Colonic mucosa (tissue), 4 donors: ENCODE measurements at regions not wholly inside any gene's neighbourhood (a gene's known extent, or its start where the extent isn't known, plus 50 kb on each side); places are given as distances from the start of the nearest gene placed in this dataset.
"Not testable (repeated sequence)": the region's sequence is repeated elsewhere in the genome, so short reads cannot be mapped to it uniquely, and the experiment has no call there.

ENCODE experiments used
- DNase-seq: peaks from one replicate; pipeline ENCODE4 v3.0.0-alpha.2; 2020
- H3K27ac ChIP-seq: fragments of 200-600 bp; one replicate; pipeline ENCODE4 v1.8.0; 2021
- H3K27me3 ChIP-seq: fragments of 200-600 bp; one replicate; pipeline ENCODE4 v1.8.0; 2021
- H3K36me3 ChIP-seq: fragments of 200-600 bp; one replicate; pipeline ENCODE4 v1.8.0; 2021
- H3K4me1 ChIP-seq: fragments of 200-600 bp; one replicate; pipeline ENCODE4 v1.8.0; 2021; ENCODE audit warnings: mild to moderate bottlenecking
- H3K4me3 ChIP-seq: fragments of 200-600 bp; one replicate; pipeline ENCODE4 v1.8.0; 2021
- H3K9ac ChIP-seq, 2 donors: one replicate each; pipeline ENCODE4 v1.7.0; 2013; ENCODE audit warnings: control low read depth in 2 of 2, low read depth in 2 of 2, low read length in 2 of 2
- H3K9me3 ChIP-seq: fragments of 200-600 bp; one replicate; pipeline ENCODE4 v1.8.0; 2021
- intact Hi-C: fragments of 100-400 bp; cut with DNase I; formaldehyde crosslinking; loops from one replicate; pipeline ENCODE4 v1.14.1; 2022
- donor health status: healthy.
- donor health status: DM: no; HTN: no; CAD: no.
- donor health status: DM: no; HTN: no; CAD: no.

DNA sequence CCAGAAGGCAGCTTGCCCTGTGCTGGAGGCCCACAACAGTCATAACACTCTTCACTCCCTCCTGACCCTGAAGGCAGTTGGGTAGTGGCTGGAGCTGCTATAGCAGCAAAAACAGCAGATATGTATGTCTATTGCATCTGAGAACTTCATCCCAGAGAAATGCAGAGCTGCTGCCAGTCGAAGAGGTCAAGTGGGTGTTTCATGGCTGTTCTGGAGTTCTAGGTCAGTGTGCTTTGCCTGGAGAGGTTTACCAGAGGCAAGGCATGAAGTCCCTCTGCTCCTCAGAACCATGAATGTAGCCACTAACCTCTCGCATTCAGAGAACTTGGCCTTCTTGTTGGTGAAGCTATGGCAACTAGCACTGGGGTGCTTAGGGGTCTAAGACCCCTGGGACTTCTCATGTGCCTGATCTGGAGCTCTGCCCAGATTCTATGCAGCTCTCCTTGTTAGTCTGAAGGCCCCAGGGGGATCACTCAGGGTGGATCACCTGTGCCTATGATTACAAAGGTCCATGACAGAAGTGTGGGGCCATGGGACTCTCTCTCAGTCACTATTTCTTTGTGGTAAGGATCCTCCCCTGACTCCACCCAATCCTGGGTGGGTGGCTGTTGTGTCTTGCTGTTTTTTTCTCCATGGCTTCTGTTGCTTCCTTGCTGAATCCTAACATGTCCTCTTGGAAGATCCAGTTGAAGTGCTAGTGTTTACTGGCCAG, 637.7 kb upstream of the TPTE start:
- H3K36me3 ChIP-seq, H3K4me3 ChIP-seq, H3K9ac ChIP-seq, H3K9me3 ChIP-seq, DNase-seq, H3K27ac ChIP-seq, H3K27me3 ChIP-seq, intact Hi-C loops, H3K4me1 ChIP-seq: not testable (repeated sequence)

DNA sequence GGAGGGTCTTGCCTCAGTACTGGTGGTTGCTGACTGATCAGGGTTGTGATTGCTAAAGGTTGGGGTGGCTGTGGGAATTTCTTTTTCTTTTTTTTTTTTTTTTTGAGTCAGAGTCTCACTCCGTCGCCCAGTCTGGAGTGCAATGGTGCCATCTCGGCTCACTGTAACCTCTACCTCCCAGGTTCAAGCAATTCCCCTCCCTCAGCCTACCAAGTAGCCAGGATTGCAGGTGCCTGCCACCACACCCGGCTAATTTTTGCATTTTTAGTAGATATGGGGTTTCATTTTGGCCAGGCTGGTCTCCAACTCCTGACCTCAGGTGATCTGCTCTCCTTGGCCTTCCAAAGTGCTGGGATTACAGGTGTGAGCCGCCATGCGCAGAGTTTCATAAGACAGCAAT, 632.9 kb upstream of the TPTE start:
- H3K36me3 ChIP-seq, DNase-seq, H3K27ac ChIP-seq, intact Hi-C loops, H3K9me3 ChIP-seq, H3K27me3 ChIP-seq, H3K4me1 ChIP-seq, H3K9ac ChIP-seq, H3K4me3 ChIP-seq: not testable (repeated sequence)

DNA sequence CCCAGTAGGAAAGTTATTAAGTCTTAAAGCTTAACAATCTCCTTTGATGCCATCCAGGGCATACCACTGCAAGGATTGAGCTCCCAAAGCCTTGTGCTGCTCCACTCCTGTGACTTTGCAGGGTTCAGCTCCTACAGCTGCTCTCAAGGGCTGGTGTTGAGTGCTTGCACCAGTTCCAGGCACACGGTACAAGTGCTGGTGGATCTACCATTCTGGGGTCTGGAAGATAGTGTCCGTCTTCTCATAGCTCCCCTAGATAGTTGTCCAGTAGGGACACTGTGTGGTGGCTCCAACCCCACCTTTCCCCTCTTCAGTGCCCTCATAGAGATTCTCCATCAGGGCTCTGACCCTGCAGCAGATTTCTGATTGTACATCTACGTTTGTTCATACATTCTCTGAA, 617.8 kb upstream of the TPTE start:
- H3K4me3 ChIP-seq, H3K9ac ChIP-seq, intact Hi-C loops, H3K27me3 ChIP-seq, DNase-seq, H3K36me3 ChIP-seq, H3K4me1 ChIP-seq, H3K9me3 ChIP-seq, H3K27ac ChIP-seq: not testable (repeated sequence)

DNA sequence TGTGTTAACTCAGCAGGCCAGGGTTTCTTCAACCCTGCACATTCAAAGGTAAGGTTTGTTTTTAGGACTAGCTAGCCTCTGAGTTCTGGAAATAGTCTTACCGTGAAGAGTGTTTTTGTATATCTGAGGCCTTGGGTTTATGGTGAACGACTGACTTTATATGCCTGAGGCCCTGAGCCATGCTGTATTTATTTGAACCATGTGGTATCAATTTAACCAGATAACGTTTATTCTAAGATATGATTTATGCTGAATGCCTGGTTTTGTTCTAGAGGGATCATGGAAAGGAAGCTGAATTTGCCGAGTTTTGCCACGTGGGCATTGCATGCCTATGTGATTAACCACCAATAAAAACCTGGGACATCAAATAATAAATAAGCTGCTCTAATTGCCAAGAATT, 607.2 kb upstream of the TPTE start:
- H3K27me3 ChIP-seq, H3K9ac ChIP-seq, DNase-seq, H3K4me3 ChIP-seq, intact Hi-C loops, H3K4me1 ChIP-seq, H3K9me3 ChIP-seq, H3K27ac ChIP-seq, H3K36me3 ChIP-seq: not testable (repeated sequence)

DNA sequence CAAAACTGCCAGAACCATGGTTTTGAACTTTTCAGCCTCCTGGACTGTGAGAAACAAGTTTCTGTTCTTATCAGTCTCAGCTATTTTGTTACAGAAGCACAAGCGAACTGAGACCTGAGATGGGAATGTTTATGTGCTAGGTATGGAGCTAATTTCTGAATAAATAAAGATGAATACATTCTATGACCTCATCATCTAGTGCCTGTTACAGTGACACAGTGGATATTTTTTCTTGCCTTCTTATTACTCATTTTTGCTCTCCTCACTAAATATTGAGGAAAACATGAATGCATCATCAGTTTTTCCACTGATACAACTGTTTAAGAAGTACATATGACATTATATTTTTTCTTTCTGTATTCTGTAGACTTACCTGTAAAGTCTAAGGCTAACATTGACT, 601.9 kb upstream of the TPTE start:
- H3K9ac ChIP-seq, H3K9me3 ChIP-seq, H3K36me3 ChIP-seq, H3K27me3 ChIP-seq, H3K4me3 ChIP-seq, intact Hi-C loops, H3K4me1 ChIP-seq, H3K27ac ChIP-seq, DNase-seq: not testable (repeated sequence)

DNA sequence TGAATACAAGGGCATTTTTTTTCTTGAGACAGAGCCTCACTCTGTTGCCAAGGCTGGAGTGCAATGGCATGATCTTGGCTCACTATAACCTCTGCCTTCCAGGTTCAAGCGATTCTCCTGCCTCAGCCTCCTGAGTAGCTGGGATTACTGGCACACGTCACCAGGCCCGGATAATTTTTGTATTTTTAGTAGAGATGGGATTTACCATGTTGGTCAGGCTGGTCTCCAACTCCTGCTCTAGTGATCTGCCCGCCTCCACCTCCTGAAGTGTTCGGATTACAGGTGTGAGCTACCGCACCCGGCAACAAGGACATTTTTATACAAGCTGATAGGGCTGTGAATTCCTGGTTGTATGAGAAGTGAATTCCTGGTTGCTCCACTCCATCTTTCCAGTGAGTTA, 577.7 kb upstream of the TPTE start:
- H3K36me3 ChIP-seq, H3K27ac ChIP-seq, H3K27me3 ChIP-seq, H3K4me1 ChIP-seq, intact Hi-C loops, H3K4me3 ChIP-seq, DNase-seq, H3K9ac ChIP-seq, H3K9me3 ChIP-seq: not testable (repeated sequence)

DNA sequence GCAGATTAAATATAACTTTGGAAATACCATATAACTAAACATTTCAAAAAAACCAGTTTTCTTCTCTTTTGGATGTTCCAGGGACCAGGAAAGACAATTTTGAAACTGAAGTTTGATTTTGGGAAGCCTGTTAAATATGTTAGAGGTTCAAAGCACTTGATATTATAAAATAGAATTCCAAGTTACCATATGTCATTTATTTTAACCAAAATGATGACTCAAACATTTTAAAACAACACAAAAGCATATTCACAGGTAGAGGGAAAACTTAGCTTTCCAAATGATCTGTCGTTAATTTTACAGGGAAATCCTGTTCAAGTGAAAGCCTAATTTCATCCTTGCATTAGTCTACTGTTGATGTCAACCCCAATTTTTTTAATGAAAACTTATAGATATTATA, 575.3 kb upstream of the TPTE start:
- intact Hi-C loops, H3K27ac ChIP-seq, H3K4me1 ChIP-seq, H3K9me3 ChIP-seq, H3K9ac ChIP-seq, H3K4me3 ChIP-seq, H3K36me3 ChIP-seq, H3K27me3 ChIP-seq, DNase-seq: not testable (repeated sequence)

DNA sequence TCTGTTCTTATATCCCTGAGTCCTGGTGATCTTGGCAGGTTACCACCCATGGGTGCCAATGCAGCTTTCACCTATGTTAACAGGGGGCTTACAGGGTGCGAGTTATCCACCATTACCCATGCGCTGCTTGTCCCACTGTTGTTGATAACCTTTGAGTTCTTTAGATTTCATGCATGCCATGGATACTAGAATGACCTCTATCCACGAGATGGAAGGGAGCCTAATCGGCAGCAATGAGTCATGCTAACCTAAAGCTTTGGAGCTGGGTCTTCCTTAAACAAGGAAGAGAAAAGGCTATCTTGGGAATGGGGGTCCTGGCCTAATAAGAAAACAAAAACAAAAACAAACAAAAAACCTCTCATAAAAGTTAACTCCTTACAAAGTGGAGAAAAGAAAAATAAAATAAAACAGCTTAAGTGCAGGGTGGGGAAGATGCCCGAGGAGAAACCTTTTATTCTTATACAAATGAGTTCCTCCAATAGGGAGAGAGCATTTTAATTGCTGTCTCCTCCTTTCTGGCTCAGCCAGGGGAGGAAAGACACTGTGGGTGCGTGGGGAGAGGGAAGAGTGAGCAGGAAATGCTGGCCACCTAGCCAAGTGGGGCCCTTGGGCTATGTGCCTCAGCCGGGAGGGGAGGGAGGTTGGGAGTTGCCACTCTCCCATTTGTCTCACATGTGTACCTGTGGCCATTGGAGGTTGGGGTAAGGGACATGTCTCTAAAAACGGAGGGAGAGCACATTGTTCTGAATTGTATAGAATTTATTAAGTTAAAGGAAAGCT, 571.7 kb upstream of the TPTE start:
- H3K27ac ChIP-seq, intact Hi-C loops, H3K36me3 ChIP-seq, H3K4me3 ChIP-seq, H3K9me3 ChIP-seq, H3K9ac ChIP-seq, DNase-seq, H3K4me1 ChIP-seq, H3K27me3 ChIP-seq: not testable (repeated sequence)

DNA sequence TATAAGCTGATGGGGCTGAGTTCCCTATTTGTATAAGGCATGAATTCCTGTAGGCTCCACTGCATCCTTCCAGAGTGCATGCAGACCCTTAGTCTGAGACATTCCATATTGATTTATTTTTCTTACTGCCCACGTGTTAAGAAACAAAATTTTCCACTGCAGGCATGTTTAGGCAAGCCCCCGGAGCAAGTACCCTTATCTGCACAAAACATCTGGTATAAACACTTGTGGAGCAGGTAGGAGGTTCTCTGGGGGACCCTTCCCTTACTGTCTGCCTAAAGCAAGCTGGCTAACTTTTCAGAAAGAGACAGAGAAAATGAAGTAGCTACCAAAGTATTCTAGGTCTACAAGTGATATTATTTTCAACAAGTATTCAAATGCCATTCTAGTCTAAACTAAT, 571.0 kb upstream of the TPTE start:
- DNase-seq, H3K36me3 ChIP-seq, H3K27ac ChIP-seq, intact Hi-C loops, H3K9ac ChIP-seq, H3K9me3 ChIP-seq, H3K27me3 ChIP-seq, H3K4me1 ChIP-seq, H3K4me3 ChIP-seq: not testable (repeated sequence)

DNA sequence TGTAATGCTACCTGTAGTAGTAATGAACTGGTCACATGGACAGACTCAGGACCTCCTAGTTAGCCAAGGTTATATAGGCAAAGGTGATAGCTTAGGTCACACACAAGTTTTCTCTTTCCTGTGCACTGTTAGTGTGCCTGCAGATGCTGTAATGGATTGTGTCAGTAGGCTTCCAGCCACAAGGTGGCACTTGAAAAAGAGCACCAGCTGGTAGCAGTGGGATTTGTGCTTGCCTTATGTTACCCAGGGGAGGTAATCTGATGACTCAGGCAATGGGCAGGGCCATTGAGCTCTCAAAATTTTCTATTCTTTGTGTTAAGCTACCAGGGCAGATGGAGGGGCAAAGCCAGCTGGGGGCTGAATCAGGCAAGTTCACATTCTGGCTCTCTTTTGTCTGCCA, 562.6 kb upstream of the TPTE start:
- H3K9ac ChIP-seq, H3K4me3 ChIP-seq, H3K9me3 ChIP-seq, H3K36me3 ChIP-seq, H3K27me3 ChIP-seq, H3K4me1 ChIP-seq, DNase-seq, H3K27ac ChIP-seq, intact Hi-C loops: not testable (repeated sequence)

DNA sequence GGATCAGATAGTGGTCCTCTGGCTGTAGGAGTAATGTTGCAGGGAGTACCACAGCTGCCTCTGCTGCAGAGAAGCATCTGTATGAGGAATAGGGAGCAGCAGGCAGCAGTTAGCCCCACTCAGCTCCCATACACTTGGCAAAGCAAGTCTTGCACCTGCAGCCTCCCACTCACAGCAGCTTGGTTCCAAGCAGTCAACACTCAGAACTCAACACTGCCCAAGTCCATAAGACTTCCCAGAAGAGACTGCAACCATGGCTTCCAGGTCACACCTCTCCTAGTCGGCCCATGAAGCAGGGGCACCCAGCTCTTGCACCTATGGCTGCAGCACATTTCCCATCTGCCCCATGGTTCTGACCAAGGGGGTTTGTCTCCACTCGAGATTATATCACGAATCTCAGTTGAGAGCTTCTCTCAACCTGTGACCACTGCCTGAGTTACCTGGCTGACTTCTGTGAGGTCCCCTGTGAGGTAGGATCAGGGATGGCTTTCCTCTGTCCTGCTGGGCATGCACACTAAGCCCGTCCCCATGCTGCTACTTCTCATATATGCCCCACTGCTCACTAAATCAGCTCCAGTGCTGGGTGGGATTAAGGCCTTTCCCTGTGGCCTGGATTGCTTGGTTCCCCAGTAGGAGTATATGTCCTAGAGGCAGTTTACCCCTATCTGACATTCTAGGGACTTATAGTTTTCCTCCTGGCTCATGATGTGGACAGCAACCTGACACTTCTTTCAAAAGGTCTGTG, 562.0 kb upstream of the TPTE start:
- intact Hi-C loops, H3K27me3 ChIP-seq, DNase-seq, H3K36me3 ChIP-seq, H3K9me3 ChIP-seq, H3K9ac ChIP-seq, H3K4me1 ChIP-seq, H3K4me3 ChIP-seq, H3K27ac ChIP-seq: not testable (repeated sequence)

DNA sequence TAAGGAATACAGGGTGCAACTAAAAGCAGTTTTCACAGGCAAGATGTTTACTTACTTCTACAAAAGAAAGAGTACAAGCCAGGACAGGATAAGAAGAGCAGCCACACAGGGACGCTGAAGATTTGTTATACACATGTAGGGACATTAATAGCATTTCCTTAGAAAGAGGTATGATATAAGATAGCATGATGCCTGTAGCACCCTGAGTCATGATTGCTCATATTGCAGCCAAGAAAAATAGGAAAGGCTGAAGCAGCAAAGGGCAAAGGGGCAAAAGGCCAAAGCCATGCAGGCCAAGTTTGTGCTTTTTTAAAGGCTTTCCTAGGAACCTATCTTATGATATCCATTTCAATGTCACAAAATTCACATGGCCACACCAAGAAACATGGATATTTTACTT, 552.0 kb upstream of the TPTE start:
- H3K9me3 ChIP-seq, intact Hi-C loops, H3K27me3 ChIP-seq, H3K9ac ChIP-seq, H3K36me3 ChIP-seq, DNase-seq, H3K4me3 ChIP-seq, H3K27ac ChIP-seq, H3K4me1 ChIP-seq: not testable (repeated sequence)

DNA sequence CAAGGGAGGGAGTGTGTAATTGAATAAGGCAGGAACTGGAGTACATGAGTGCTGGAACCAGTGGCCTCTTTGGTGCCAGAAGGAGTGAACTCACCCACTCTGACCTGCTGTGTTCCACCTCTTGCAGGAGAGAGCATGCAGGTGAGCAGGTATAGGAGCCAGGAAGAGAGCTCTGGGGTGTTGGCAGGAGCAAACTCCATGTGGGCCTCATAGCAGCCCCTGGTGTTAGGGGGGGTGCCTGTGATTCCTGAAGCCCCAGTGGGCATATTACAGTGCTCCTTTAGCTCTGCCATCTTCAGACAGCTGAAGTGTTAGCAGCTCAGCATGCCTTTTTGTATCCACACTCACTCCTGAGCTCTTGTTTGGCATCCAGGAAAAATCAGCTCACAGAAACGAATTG, 549.4 kb upstream of the TPTE start:
- H3K36me3 ChIP-seq, H3K9ac ChIP-seq, H3K4me3 ChIP-seq, DNase-seq, H3K4me1 ChIP-seq, H3K9me3 ChIP-seq, H3K27me3 ChIP-seq, intact Hi-C loops, H3K27ac ChIP-seq: not testable (repeated sequence)
